ENCODE measurements at regions not wholly inside any gene's neighbourhood (a gene's known extent, or its start where the extent isn't known, plus 50 kb on each side); places are given as distances from the start of the nearest gene placed in this dataset.

- no peak for TF ChIP-seq CTCF (IDR thresholded peaks at IDR 0.05; ENCODE audit: low read length)
- no peak for TF ChIP-seq EZH2 (optimal IDR thresholded peaks at IDR 0.05; ENCODE audit: low read depth, low read length)
- TF ChIP-seq EZH2phosphoT487 (IDR thresholded peaks at IDR 0.05; ENCODE audit: low read length), result no peak
These were observed 483.4 kb upstream of the PCDH9 start for GRCh38 chr13:67713571-67713970.
